ENCODE measurements at regions not wholly inside any gene's neighbourhood (a gene's known extent, or its start where the extent isn't known, plus 50 kb on each side); places are given as distances from the start of the nearest gene placed in this dataset.

- H3K9me3 Mint-ChIP-seq, result peaks cover 8% of the 10 kb centered on the region
- DNase-seq (ENCODE audit: low spot score), result no peak
- H3K4me3 Mint-ChIP-seq, result no peak overlapping the region
- H3K4me2 ChIP-seq, result no peak overlapping the region
- no peak for TF ChIP-seq EZH2 (IDR thresholded peaks at IDR 0.05)
- no peak for TF ChIP-seq CTCF (IDR thresholded peaks at IDR 0.05)
- TF ChIP-seq EZH2phosphoT487 (IDR thresholded peaks at IDR 0.05), result no peak
- H2AFZ ChIP-seq (replicated peaks), result no peak overlapping the region
- H3K79me2 ChIP-seq (ENCODE audit: low read depth), result no peaks in the 10 kb centered on the region
- H3K36me3 ChIP-seq, result no peaks in the 10 kb centered on the region
- H3K27me3 Mint-ChIP-seq (ENCODE audit: insufficient read depth, low read depth), result no peaks in the 10 kb centered on the region
- peaks cover 3% of the 10 kb centered on the region for H3K27me3 ChIP-seq
- H3K4me1 Mint-ChIP-seq, result no peaks in the 10 kb centered on the region
- no peak overlapping the region for H3K27ac ChIP-seq
- H3K9ac ChIP-seq, result no peak overlapping the region
- no peak overlapping the region for H3K27ac Mint-ChIP-seq
- no peak overlapping the region for H3K4me3 ChIP-seq
- H3K9me3 ChIP-seq (ENCODE audit: low read depth), result no peaks in the 10 kb centered on the region
- no peaks in the 10 kb centered on the region for H4K20me1 ChIP-seq (ENCODE audit: low read depth)
- peaks cover 2% of the 10 kb centered on the region for H3K36me3 Mint-ChIP-seq
- H3K4me1 ChIP-seq, result no peaks in the 10 kb centered on the region
- H3F3A ChIP-seq (ENCODE audit: low read depth), result no peaks in the 10 kb centered on the region
Observed at GRCh38 chr11:109877043-109877442, 216.1 kb upstream of the ZC3H12C start.

- Mint-ChIP-seq H3K9me3 (peaks cover 2% of the 10 kb centered on the region), H3K4me1 (peaks cover 8% of the 10 kb centered on the region), H3K27ac (no peak overlapping the region), H3K27me3 (ENCODE audit: insufficient read depth, low read depth) (no peaks in the 10 kb centered on the region), H3K36me3 (no peaks in the 10 kb centered on the region), H3K4me3 (no peak overlapping the region)
- TF ChIP-seq CTCF (IDR thresholded peaks at IDR 0.05) (no peak), EZH2phosphoT487 (IDR thresholded peaks at IDR 0.05) (peak; percentile 99)
- Histone ChIP-seq H2AFZ (replicated peaks) (no peak overlapping the region), H3K4me1 (peaks cover 14% of the 10 kb centered on the region), H3K4me3 (no peak overlapping the region), H3K9ac (no peak overlapping the region), H3K4me2 (peak overlapping the region; percentile 59), H3K27ac (no peak overlapping the region), H3K36me3 (no peaks in the 10 kb centered on the region), H4K20me1 (ENCODE audit: low read depth) (no peaks in the 10 kb centered on the region), H3K9me3 (ENCODE audit: low read depth) (no peaks in the 10 kb centered on the region), H3F3A (ENCODE audit: low read depth) (peaks cover 3% of the 10 kb centered on the region), H3K27me3 (peaks cover 60% of the 10 kb centered on the region), H3K79me2 (ENCODE audit: low read depth) (no peaks in the 10 kb centered on the region)
- DNase-seq (ENCODE audit: low spot score), result peak; percentile 75
Observed at GRCh38 chr11:109884501-109884900, 208.7 kb upstream of the ZC3H12C start.

- Histone ChIP-seq H3K9ac (no peak overlapping the region), H2AFZ (replicated peaks) (no peak overlapping the region), H3K4me1 (peaks cover 14% of the 10 kb centered on the region), H3K9me3 (ENCODE audit: low read depth) (no peaks in the 10 kb centered on the region), H3F3A (ENCODE audit: low read depth) (peaks cover 3% of the 10 kb centered on the region), H3K27ac (no peak overlapping the region), H3K36me3 (no peaks in the 10 kb centered on the region), H3K4me3 (no peak overlapping the region), H3K27me3 (peaks cover 60% of the 10 kb centered on the region), H3K4me2 (peak overlapping the region; percentile 59), H4K20me1 (ENCODE audit: low read depth) (no peaks in the 10 kb centered on the region), H3K79me2 (ENCODE audit: low read depth) (no peaks in the 10 kb centered on the region)
- H3K4me1 Mint-ChIP-seq, result peaks cover 8% of the 10 kb centered on the region
- DNase-seq (ENCODE audit: low spot score), result peak; percentile 26
- H3K9me3 Mint-ChIP-seq, result peaks cover 2% of the 10 kb centered on the region
- TF ChIP-seq EZH2phosphoT487 (IDR thresholded peaks at IDR 0.05) (no peak), CTCF (IDR thresholded peaks at IDR 0.05) (no peak), EZH2 (IDR thresholded peaks at IDR 0.05) (no peak)
- H3K36me3 Mint-ChIP-seq, result no peaks in the 10 kb centered on the region
- no peak overlapping the region for H3K4me3 Mint-ChIP-seq
- no peaks in the 10 kb centered on the region for H3K27me3 Mint-ChIP-seq (ENCODE audit: insufficient read depth, low read depth)
- H3K27ac Mint-ChIP-seq, result peak overlapping the region; percentile 14
Observed at GRCh38 chr11:109885006-109885405, 208.2 kb upstream of the ZC3H12C start.
